ENCODE measurements at regions not wholly inside any gene's neighbourhood (a gene's known extent, or its start where the extent isn't known, plus 50 kb on each side); places are given as distances from the start of the nearest gene placed in this dataset.

DNA sequence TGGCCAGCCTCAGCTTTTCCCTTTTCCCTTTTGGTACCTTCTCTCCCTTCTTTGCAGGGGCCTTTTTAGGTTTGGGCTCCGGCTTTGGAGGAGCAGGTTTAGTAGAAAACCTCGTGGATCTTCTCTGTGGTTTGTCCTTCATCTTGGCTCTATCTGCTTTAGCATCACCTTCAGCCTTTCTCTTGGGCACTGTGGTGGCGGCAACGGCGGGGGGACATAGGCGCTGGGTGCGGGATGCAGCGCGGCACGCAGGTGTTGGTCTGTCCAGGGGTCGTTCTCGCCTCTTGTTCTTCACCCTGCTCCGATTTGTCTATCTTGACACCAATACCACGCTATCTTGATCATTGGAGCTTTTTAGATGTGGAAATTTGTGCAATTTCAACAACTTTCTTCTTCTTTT lies 64.5 kb upstream of the SMAD3 start:
- H3K9ac ChIP-seq (ENCODE audit: extremely low read depth, low read length, poor library complexity, severe bottlenecking): no peak overlapping the region
- DNase-seq: no peak
- TF ChIP-seq CTCF (conservative IDR thresholded peaks at IDR 0.05): no peak
- H3K4me3 ChIP-seq (ENCODE audit: low read length): no peak overlapping the region
- H3K9me3 ChIP-seq (ENCODE audit: control insufficient read depth, low read length): no peaks in the 10 kb centered on the region
- Mint-ChIP-seq H3K36me3 (ENCODE audit: low read depth) (no peaks in the 10 kb centered on the region), H3K4me1 (peaks cover 6% of the 10 kb centered on the region), H3K27me3 (ENCODE audit: insufficient read depth) (peaks cover 7% of the 10 kb centered on the region), H3K4me3 (no peak overlapping the region), H3K9me3 (peaks cover 4% of the 10 kb centered on the region), H3K27ac (no peak overlapping the region)
- no peaks in the 10 kb centered on the region for H3K36me3 ChIP-seq (ENCODE audit: control insufficient read depth, insufficient read depth, low read length)
- no peaks in the 10 kb centered on the region for H3K4me1 ChIP-seq (ENCODE audit: control insufficient read depth, insufficient read depth, low read length)
- no peaks in the 10 kb centered on the region for H3K27me3 ChIP-seq (ENCODE audit: control insufficient read depth, insufficient read depth, low read length, poor library complexity, severe bottlenecking)
- 94 to 95% methylated on average over 4 to 14 of the region's 14 CpGs for WGBS, 2 experiments (ENCODE audit: insufficient coverage in 1 of 2, insufficient read length in 1 of 2)
- H3K27ac ChIP-seq (ENCODE audit: low read depth, low read length): no peak overlapping the region

DNA sequence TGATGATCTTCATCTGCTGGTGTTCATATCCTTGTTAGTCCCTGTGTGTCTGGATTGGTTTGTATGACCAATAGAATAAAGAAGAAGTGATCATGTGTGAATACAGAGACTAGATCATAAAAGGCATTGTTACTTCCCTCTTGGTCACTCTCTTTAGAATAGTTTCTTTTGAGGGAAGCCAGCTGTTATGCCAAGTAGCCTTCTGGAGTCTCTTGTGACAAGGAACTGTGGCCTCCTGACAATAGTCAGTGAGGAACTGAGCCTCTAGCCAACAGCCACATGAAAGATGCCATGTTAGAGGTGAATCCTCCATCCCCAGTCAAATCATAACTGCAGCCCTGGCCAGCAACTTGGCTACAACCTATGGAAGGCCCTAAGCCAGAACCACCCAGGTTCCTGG lies 63.0 kb upstream of the SMAD3 start:
- no peaks in the 10 kb centered on the region for H3K36me3 Mint-ChIP-seq (ENCODE audit: low read depth)
- H3K9me3 ChIP-seq (ENCODE audit: control insufficient read depth, low read length): no peaks in the 10 kb centered on the region
- no peak overlapping the region for H3K4me3 ChIP-seq (ENCODE audit: low read length)
- peaks cover 4% of the 10 kb centered on the region for H3K9me3 Mint-ChIP-seq
- no peaks in the 10 kb centered on the region for H3K36me3 ChIP-seq (ENCODE audit: control insufficient read depth, insufficient read depth, low read length)
- peaks cover 11% of the 10 kb centered on the region for H3K27me3 Mint-ChIP-seq (ENCODE audit: insufficient read depth)
- no peak for TF ChIP-seq CTCF (conservative IDR thresholded peaks at IDR 0.05)
- H3K4me3 Mint-ChIP-seq: no peak overlapping the region
- no peak overlapping the region for H3K27ac Mint-ChIP-seq
- H3K9ac ChIP-seq (ENCODE audit: extremely low read depth, low read length, poor library complexity, severe bottlenecking): no peak overlapping the region
- peaks cover 6% of the 10 kb centered on the region for H3K4me1 Mint-ChIP-seq
- H3K27me3 ChIP-seq (ENCODE audit: control insufficient read depth, insufficient read depth, low read length, poor library complexity, severe bottlenecking): no peaks in the 10 kb centered on the region
- DNase-seq: no peak
- H3K27ac ChIP-seq (ENCODE audit: low read depth, low read length): no peak overlapping the region
- H3K4me1 ChIP-seq (ENCODE audit: control insufficient read depth, insufficient read depth, low read length): no peaks in the 10 kb centered on the region

DNA sequence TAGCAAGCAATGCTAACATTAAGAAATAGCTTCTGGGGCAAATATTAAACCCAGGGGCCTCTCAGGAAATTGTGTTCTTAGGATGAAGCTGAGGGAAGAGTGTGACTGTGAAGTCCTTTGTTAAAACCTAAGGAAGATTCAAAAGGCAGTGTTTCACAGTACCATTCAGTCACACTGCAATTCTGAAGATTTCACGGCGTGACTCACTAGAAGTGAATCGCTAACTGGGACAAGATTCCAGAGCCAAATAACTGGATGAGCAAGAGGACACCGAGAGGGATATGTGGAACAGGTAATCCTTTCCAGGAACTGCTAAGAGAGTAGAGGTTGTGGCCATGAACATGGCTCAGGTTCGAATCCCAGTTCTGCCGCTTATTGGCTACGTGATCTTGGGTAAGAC lies 61.8 kb upstream of the SMAD3 start:
- no peak overlapping the region for H3K4me3 Mint-ChIP-seq
- 93% methylated on average over 4 to 7 of the region's 7 CpGs for WGBS, 2 experiments (ENCODE audit: insufficient coverage in 1 of 2, insufficient read length in 1 of 2)
- H3K36me3 Mint-ChIP-seq (ENCODE audit: low read depth): no peaks in the 10 kb centered on the region
- peaks cover 11% of the 10 kb centered on the region for H3K27me3 Mint-ChIP-seq (ENCODE audit: insufficient read depth)
- Histone ChIP-seq H3K4me3 (ENCODE audit: low read length) (no peak overlapping the region), H3K9ac (ENCODE audit: extremely low read depth, low read length, poor library complexity, severe bottlenecking) (no peak overlapping the region), H3K27ac (ENCODE audit: low read depth, low read length) (no peak overlapping the region), H3K9me3 (ENCODE audit: control insufficient read depth, low read length) (no peaks in the 10 kb centered on the region), H3K27me3 (ENCODE audit: control insufficient read depth, insufficient read depth, low read length, poor library complexity, severe bottlenecking) (no peaks in the 10 kb centered on the region), H3K4me1 (ENCODE audit: control insufficient read depth, insufficient read depth, low read length) (no peaks in the 10 kb centered on the region), H3K36me3 (ENCODE audit: control insufficient read depth, insufficient read depth, low read length) (no peaks in the 10 kb centered on the region)
- no peak for TF ChIP-seq CTCF (conservative IDR thresholded peaks at IDR 0.05)
- peaks cover under 1% of the 10 kb centered on the region for H3K9me3 Mint-ChIP-seq
- H3K4me1 Mint-ChIP-seq: peaks cover 6% of the 10 kb centered on the region
- no peak for DNase-seq
- H3K27ac Mint-ChIP-seq: no peak overlapping the region
